ENCODE measurements at regions not wholly inside any gene's neighbourhood (a gene's known extent, or its start where the extent isn't known, plus 50 kb on each side); places are given as distances from the start of the nearest gene placed in this dataset.
"Not testable (repeated sequence)": the region's sequence is repeated elsewhere in the genome, so short reads cannot be mapped to it uniquely, and the experiment has no call there.

DNA sequence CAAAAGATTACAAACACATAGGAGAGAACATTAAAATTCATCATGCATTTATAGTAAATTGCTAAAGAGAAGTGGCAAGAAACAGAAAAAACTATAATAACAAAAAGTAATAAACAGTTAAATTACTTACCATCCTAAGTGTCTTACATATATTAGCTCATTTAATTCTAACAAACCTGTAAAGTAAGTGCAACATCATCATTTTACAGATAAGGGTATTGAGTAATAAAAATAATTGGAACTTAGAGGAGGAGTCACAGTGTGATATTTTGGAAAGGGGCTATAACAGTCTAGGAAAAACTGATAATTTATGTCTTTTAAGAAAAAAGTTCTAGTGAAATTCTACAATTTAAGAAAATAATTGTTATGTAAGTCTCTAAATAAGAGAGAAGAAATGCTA is 592.8 kb downstream of the DMRTA1 start:
- Histone ChIP-seq H3K4me3 (no peak overlapping the region), H3K27ac (no peak overlapping the region), H3K36me3 (no peaks in the 10 kb centered on the region), H3K27me3 (no peaks in the 10 kb centered on the region), H3K4me1 (no peaks in the 10 kb centered on the region), H3K9me3 (no peaks in the 10 kb centered on the region)
- TF ChIP-seq, protein P1, sequence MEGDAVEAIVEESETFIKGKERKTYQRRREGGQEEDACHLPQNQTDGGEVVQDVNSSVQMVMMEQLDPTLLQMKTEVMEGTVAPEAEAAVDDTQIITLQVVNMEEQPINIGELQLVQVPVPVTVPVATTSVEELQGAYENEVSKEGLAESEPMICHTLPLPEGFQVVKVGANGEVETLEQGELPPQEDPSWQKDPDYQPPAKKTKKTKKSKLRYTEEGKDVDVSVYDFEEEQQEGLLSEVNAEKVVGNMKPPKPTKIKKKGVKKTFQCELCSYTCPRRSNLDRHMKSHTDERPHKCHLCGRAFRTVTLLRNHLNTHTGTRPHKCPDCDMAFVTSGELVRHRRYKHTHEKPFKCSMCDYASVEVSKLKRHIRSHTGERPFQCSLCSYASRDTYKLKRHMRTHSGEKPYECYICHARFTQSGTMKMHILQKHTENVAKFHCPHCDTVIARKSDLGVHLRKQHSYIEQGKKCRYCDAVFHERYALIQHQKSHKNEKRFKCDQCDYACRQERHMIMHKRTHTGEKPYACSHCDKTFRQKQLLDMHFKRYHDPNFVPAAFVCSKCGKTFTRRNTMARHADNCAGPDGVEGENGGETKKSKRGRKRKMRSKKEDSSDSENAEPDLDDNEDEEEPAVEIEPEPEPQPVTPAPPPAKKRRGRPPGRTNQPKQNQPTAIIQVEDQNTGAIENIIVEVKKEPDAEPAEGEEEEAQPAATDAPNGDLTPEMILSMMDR (IDR thresholded peaks at IDR 0.05), result no peak
- DNase-seq (no peak), ATAC-seq (no peak)
- intact Hi-C loops (cut with DNase I), result no loop called here

DNA sequence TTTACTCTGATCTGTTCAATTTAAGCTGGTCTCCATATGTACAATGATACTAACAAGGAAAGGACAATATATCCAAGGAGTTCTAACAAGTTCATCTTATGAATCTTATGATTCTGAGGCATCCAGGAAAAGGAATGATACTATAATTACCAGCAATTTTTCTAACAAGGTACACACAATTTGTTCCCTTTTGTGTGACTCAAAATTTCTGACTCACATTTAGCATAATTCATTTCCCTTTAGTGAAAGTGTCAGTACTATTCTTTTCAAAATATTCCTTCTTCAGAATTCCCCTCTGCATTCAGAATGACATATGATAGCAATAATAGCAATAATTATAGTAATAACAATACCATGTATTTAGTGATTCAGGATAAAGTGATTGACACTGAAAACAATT is 594.8 kb downstream of the DMRTA1 start:
- H3K4me1 ChIP-seq, result no peaks in the 10 kb centered on the region
- H3K36me3 ChIP-seq, result no peaks in the 10 kb centered on the region
- H3K27ac ChIP-seq, result no peak overlapping the region
- no peaks in the 10 kb centered on the region for H3K27me3 ChIP-seq
- H3K4me3 ChIP-seq, result no peak overlapping the region
- H3K9me3 ChIP-seq, result peaks cover 0 to 9% (median 0%) of the 10 kb centered on the region in 11 donors
- DNase-seq (no peak), ATAC-seq (no peak)
- intact Hi-C loops (cut with DNase I), result no loop called here
- TF ChIP-seq, protein P1 (IDR thresholded peaks at IDR 0.05), result no peak

DNA sequence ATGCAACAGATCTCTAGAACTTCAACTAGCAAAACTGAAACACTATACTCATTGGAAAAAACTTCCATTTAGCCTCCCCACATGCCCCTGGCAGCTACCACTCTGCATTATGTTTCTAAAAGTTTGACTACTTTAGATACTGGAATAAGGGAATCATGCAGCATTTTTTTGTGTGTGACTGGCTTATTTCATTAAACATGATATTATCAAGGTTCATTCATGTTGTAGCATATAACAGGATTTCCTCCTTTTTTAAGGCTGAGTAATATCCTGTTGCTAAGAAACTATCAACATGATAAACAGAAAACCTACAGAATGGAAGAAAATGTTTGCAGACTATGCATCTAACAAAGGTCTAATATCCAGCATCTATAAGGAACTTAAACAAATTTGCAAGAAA is 597.9 kb downstream of the DMRTA1 start:
- Histone ChIP-seq H3K27me3 (no peaks in the 10 kb centered on the region), H3K4me1 (no peaks in the 10 kb centered on the region), H3K27ac (no peak overlapping the region), H3K9me3 (peaks cover 0 to 9% (median 0%) of the 10 kb centered on the region in 11 donors), H3K4me3 (no peak overlapping the region), H3K36me3 (no peaks in the 10 kb centered on the region)
- TF ChIP-seq, protein P1 (IDR thresholded peaks at IDR 0.05), result no peak
- intact Hi-C loops (cut with DNase I), result no loop called here
- DNase-seq (no peak), ATAC-seq (no peak)

DNA sequence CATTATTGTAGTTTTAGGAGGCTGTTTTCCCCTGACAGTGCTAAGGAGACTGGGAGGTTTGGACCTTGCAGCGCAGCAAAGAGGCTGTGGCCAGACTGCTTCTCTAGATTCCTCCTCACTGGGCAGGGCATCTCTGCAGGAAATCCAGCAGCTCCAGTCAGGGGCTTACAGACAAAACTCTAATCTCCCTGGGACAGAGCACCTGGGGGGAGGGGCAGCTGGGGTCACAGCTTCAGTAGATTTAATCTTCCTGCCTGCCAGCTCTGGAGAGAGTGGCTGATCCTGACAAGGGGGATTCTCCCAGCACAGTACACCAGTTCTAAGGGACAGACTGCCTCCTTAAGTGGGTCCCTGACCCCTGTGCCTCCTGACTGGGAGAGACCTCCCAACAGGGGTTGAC is 599.4 kb downstream of the DMRTA1 start:
- DNase-seq; ATAC-seq; H3K36me3 ChIP-seq; intact Hi-C loops (cut with DNase I); H3K27me3 ChIP-seq; H3K4me1 ChIP-seq; H3K4me3 ChIP-seq; H3K27ac ChIP-seq; H3K9me3 ChIP-seq: not testable (repeated sequence)
- WGBS, 2 donors, result 81 to 88% methylated on average over 1 of the region's 1 CpG

DNA sequence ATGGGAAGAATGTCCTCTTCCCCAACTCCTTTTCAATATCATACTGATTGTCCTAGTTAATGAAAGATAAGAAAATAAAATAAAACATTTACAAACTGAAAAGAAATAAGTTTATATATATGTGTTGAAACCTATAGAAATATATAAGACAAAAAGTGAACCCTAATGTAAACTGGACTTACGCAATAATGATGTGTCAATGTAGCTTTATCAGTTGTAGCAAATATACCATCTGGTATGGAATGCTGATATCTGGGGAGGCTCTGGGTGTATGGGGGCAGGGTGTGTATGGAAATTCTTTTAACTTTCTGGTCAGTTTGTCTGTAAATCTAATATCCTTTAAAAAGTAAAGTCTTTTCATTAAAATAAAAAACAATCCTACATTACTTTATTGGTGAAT is 603.9 kb downstream of the DMRTA1 start:
- Histone ChIP-seq H3K4me1 (no peaks in the 10 kb centered on the region), H3K9me3 (peaks cover 0 to 25% (median 0%) of the 10 kb centered on the region in 11 donors), H3K27me3 (no peaks in the 10 kb centered on the region), H3K4me3 (no peak overlapping the region), H3K27ac (no peak overlapping the region), H3K36me3 (no peaks in the 10 kb centered on the region)
- WGBS, 2 donors, result 88 to 89% methylated on average over 1 of the region's 1 CpG
- intact Hi-C loops (cut with DNase I), result no loop called here
- ATAC-seq (no peak), DNase-seq (no peak)
- TF ChIP-seq, protein P1 (IDR thresholded peaks at IDR 0.05), result no peak

Measured in heart right ventricle (tissue), 16 donors.